Liver (tissue), 8 donors: ENCODE measurements at regions not wholly inside any gene's neighbourhood (a gene's known extent, or its start where the extent isn't known, plus 50 kb on each side); places are given as distances from the start of the nearest gene placed in this dataset.

ENCODE experiments used
- DNase-seq: peaks from one replicate; pipeline ENCODE4 v3.0.0-alpha.2; 2017; ENCODE audit warnings: low spot score
- H3K27ac ChIP-seq, 2 donors: one replicate each; pipeline ENCODE4 v1.7.0; 2013; ENCODE audit warnings: inconsistent platforms in 2 of 2, low read length in 2 of 2, control low read depth in 1 of 2, low read depth in 1 of 2, mild to moderate bottlenecking in 1 of 2
- H3K27me3 ChIP-seq, 4 donors: one replicate each; pipeline versions ENCODE4 v1.6.1 to v1.7.0; 2013; ENCODE audit warnings: low read length in 3 of 4, inconsistent platforms in 1 of 4, mild to moderate bottlenecking in 1 of 4, moderate library complexity in 1 of 4; ENCODE audit not compliant: control insufficient read depth in 4 of 4, insufficient read depth in 4 of 4
- H3K36me3 ChIP-seq, 4 donors: one replicate each; pipeline versions ENCODE4 v1.6.1 to v1.7.0; 2013; ENCODE audit warnings: low read length in 3 of 4, mild to moderate bottlenecking in 3 of 4, low read depth in 1 of 4, moderate library complexity in 1 of 4; ENCODE audit not compliant: control insufficient read depth in 4 of 4, insufficient read depth in 3 of 4
- H3K4me1 ChIP-seq, 4 donors: one replicate each; pipeline versions ENCODE4 v1.6.1 to v1.7.0; 2013; ENCODE audit warnings: low read length in 3 of 4, mild to moderate bottlenecking in 3 of 4, moderate library complexity in 1 of 4; ENCODE audit not compliant: control insufficient read depth in 4 of 4, insufficient read depth in 4 of 4
- H3K4me3 ChIP-seq, 3 donors: one replicate each; pipeline versions ENCODE4 v1.6.1 to v1.7.0; 2013; ENCODE audit warnings: low read length in 3 of 3, control low read depth in 1 of 3, low read depth in 1 of 3, mild to moderate bottlenecking in 1 of 3
- H3K9ac ChIP-seq, 2 donors: one replicate each; pipeline ENCODE4 v1.7.0; 2013; ENCODE audit warnings: low read length in 2 of 2, mild to moderate bottlenecking in 2 of 2, moderate library complexity in 2 of 2, control low read depth in 1 of 2, low read depth in 1 of 2
- H3K9me3 ChIP-seq, 4 donors: one replicate each; pipeline versions ENCODE4 v1.6.1 to v1.7.0; 2013; ENCODE audit warnings: low read length in 3 of 4; ENCODE audit not compliant: control insufficient read depth in 4 of 4
- ATF3 ChIP-seq: IDR thresholded peaks from 2 replicates; pipeline ENCODE4 v1.6.1; 2016; ENCODE audit warnings: antibody characterized with exemption
- EGR1 ChIP-seq, 2 donors: IDR thresholded peaks; 2 replicates each; pipeline ENCODE4 v1.6.1; 2016 to 2018; ENCODE audit warnings: antibody characterized with exemption in 2 of 2, low read depth in 2 of 2
- FOXA2 ChIP-seq: IDR thresholded peaks from 2 replicates; pipeline ENCODE4 v1.6.1; 2016; ENCODE audit warnings: antibody characterized with exemption
- GABPA ChIP-seq, 2 donors: IDR thresholded peaks in 1 of 2; conservative IDR thresholded peaks in 1 of 2; 2 replicates each; pipeline ENCODE4 v1.6.1; 2016; ENCODE audit warnings: antibody characterized with exemption in 2 of 2, mild to moderate bottlenecking in 1 of 2, moderate library complexity in 1 of 2
- HNF4G ChIP-seq: IDR thresholded peaks from 2 replicates; pipeline ENCODE4 v1.6.1; 2016; ENCODE audit warnings: antibody characterized with exemption
- JUND ChIP-seq, 2 donors: IDR thresholded peaks; 2 replicates each; pipeline ENCODE4 v1.6.1; 2016; ENCODE audit warnings: antibody characterized with exemption in 2 of 2
- NR2F2 ChIP-seq: IDR thresholded peaks from 2 replicates; pipeline ENCODE4 v1.6.1; 2016; ENCODE audit warnings: antibody characterized with exemption
- RAD21 ChIP-seq, 2 donors: IDR thresholded peaks; 2 replicates each; pipeline ENCODE4 v1.6.1; 2016; ENCODE audit warnings: antibody characterized with exemption in 2 of 2, mild to moderate bottlenecking in 2 of 2
- REST ChIP-seq: IDR thresholded peaks from 2 replicates; pipeline ENCODE4 v1.6.1; 2016; ENCODE audit warnings: antibody characterized with exemption, mild to moderate bottlenecking
- RXRA ChIP-seq, 2 donors: IDR thresholded peaks; 2 replicates each; pipeline ENCODE4 v1.6.1; 2017 to 2018; ENCODE audit warnings: antibody characterized with exemption in 2 of 2, mild to moderate bottlenecking in 1 of 2
- SP1 ChIP-seq: IDR thresholded peaks from 2 replicates; pipeline ENCODE4 v1.6.1; 2018; ENCODE audit warnings: antibody characterized with exemption, mild to moderate bottlenecking
- TAF1 ChIP-seq: conservative IDR thresholded peaks from 2 replicates; pipeline ENCODE4 v1.6.1; 2016; ENCODE audit warnings: antibody characterized with exemption, mild to moderate bottlenecking
- YY1 ChIP-seq: IDR thresholded peaks from 2 replicates; pipeline ENCODE4 v1.6.1; 2016; ENCODE audit warnings: antibody characterized with exemption, mild to moderate bottlenecking
- ZBTB33 ChIP-seq: IDR thresholded peaks from 2 replicates; pipeline ENCODE4 v1.6.1; 2016; ENCODE audit warnings: antibody characterized with exemption
- WGBS: extraction: QIAGEN DNeasy Blood & Tissue Kit; methylation state at CpG from one replicate; pipeline ENCODE4 v1.1.7; 2013; 5-methylcytosine and 5-hydroxymethylcytosine counted together
- TF ChIP-seq, protein P1 (sequence below): fragments of 150-350 bp; IDR thresholded peaks from 2 replicates; pipeline ENCODE4 v1.5.1; 2017; ENCODE audit warnings: improper control_type of control experiment, low read depth, low read length; ENCODE audit not compliant: missing input control
- donor health status: healthy.
- donor health status: healthy.
- donor health status: healthy.
- donor health status: healthy.
- donor health status: healthy.

DNA sequence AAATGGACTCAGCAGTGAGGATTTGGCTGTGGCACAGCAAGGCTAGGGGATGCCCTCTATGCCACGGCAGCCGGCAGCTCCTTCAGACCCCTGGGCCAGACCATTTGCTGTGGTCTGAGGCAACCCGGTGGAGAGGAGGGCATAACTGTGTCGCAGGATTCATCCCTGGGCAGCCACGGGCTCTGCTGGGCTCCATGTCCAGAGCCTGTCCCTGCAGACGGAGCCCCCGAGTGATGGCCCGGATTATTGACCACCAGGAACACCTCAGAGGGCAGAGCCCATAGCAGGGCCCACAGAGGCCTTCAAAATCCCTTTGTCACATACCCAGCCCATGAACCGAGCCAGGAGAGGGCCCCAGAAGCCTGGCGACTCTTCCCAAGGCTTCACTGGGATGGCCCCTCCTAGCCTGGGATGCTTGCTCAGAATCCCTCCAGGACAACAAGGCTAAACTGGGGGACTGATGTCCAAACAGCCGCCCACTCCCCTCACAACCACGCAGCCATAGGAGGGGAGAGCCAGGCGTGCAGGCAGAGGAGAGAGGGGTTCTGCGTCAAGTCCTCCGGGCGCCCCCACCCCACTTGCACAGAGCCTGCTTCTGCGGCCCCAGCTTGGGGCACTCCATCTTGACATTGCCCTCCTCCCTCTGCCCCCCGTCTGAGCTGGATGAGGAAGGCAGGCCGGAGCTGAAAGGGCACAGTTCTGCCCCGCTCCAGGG, 68.2 kb upstream of the AFDN start:
- H3K4me1 ChIP-seq = peaks cover 10 to 26% (median 22%) of the 10 kb centered on the region in 4 donors
- H3K27me3 ChIP-seq = no peaks in the 10 kb centered on the region
- 92% methylated on average over 20 of the region's 20 CpGs for WGBS
- DNase-seq = no peak
- no peaks in the 10 kb centered on the region for H3K9me3 ChIP-seq
- TF ChIP-seq HNF4G (no peak), ZBTB33 (no peak), ATF3 (no peak), GABPA (IDR thresholded peaks at IDR 0.05 in 1 of 2, conservative IDR thresholded peaks at IDR 0.05 in 1 of 2) (no peak), RXRA (IDR thresholded peaks at IDR 0.05) (no peak), REST (no peak), EGR1 (IDR thresholded peaks at IDR 0.05; ENCODE audit: low read depth in 2 of 2) (no peak)
- TF ChIP-seq, protein P1, sequence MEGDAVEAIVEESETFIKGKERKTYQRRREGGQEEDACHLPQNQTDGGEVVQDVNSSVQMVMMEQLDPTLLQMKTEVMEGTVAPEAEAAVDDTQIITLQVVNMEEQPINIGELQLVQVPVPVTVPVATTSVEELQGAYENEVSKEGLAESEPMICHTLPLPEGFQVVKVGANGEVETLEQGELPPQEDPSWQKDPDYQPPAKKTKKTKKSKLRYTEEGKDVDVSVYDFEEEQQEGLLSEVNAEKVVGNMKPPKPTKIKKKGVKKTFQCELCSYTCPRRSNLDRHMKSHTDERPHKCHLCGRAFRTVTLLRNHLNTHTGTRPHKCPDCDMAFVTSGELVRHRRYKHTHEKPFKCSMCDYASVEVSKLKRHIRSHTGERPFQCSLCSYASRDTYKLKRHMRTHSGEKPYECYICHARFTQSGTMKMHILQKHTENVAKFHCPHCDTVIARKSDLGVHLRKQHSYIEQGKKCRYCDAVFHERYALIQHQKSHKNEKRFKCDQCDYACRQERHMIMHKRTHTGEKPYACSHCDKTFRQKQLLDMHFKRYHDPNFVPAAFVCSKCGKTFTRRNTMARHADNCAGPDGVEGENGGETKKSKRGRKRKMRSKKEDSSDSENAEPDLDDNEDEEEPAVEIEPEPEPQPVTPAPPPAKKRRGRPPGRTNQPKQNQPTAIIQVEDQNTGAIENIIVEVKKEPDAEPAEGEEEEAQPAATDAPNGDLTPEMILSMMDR = no peak
- H3K27ac ChIP-seq = no peak overlapping the region
- H3K36me3 ChIP-seq = no peaks in the 10 kb centered on the region
- no peak overlapping the region for H3K9ac ChIP-seq
- H3K4me3 ChIP-seq = no peak overlapping the region

GRCh38 chr6:167759206-167759605, 67.5 kb upstream of the AFDN start:
- Histone ChIP-seq H3K9me3 (no peaks in the 10 kb centered on the region), H3K9ac (no peak overlapping the region), H3K4me3 (no peak overlapping the region), H3K4me1 (peaks cover 11 to 34% (median 28%) of the 10 kb centered on the region in 4 donors), H3K27ac (no peak overlapping the region), H3K36me3 (no peaks in the 10 kb centered on the region), H3K27me3 (no peaks in the 10 kb centered on the region)
- DNase-seq = no peak
- TF ChIP-seq YY1 = no peak
- TF ChIP-seq SP1 = no peak
- no peak for TF ChIP-seq RAD21 (IDR thresholded peaks at IDR 0.05)
- TF ChIP-seq ATF3 = no peak
- TF ChIP-seq NR2F2 = no peak
- TF ChIP-seq RXRA (IDR thresholded peaks at IDR 0.05) = no peak
- no peak for TF ChIP-seq FOXA2
- no peak for TF ChIP-seq JUND (IDR thresholded peaks at IDR 0.05)
- TF ChIP-seq, protein P1 = no peak
- no peak for TF ChIP-seq TAF1
- TF ChIP-seq EGR1 (IDR thresholded peaks at IDR 0.05; ENCODE audit: low read depth in 2 of 2) = no peak
- TF ChIP-seq GABPA (IDR thresholded peaks at IDR 0.05 in 1 of 2, conservative IDR thresholded peaks at IDR 0.05 in 1 of 2) = no peak
- no peak for TF ChIP-seq ZBTB33
- 90% methylated on average over 8 of the region's 8 CpGs for WGBS
